SK-N-SH treated with all-trans-retinoic acid at 6 μM for 48 hours (cell line): ENCODE measurements at regions not wholly inside any gene's neighbourhood (a gene's known extent, or its start where the extent isn't known, plus 50 kb on each side); places are given as distances from the start of the nearest gene placed in this dataset.

Experiments
- ATAC-seq: fragments of 200-7000 bp; cut with Tn5 transposase; 3 replicates; pipeline ENCODE4 v1.9.1; 2020; ENCODE audit warnings: mild to moderate bottlenecking, moderate library complexity
- ARNTL ChIP-seq: fragments of 450-650 bp; formaldehyde crosslinking; IDR thresholded peaks from 2 replicates; pipeline ENCODE4 v1.5.0; 2020; ENCODE audit warnings: low read depth, mild to moderate bottlenecking, moderate library complexity, borderline replicate concordance
- BACH2 ChIP-seq: fragments of 250-450 bp; sonication (Bioruptor Pico); IDR thresholded peaks from 2 replicates; pipeline ENCODE4 v1.9.0; 2021; ENCODE audit warnings: mild to moderate bottlenecking, borderline replicate concordance
- CREB5 ChIP-seq: fragments of 250-450 bp; sonication (Bioruptor Pico); IDR thresholded peaks from 2 replicates; pipeline ENCODE4 v1.5.1; 2020; ENCODE audit warnings: low read depth, mild to moderate bottlenecking, moderate library complexity
- CSDC2 ChIP-seq: fragments of 250-450 bp; sonication (Bioruptor Pico); IDR thresholded peaks from 2 replicates; pipeline ENCODE4 v1.5.0; 2020; ENCODE audit warnings: mild to moderate bottlenecking, moderate library complexity
- CSRNP3 ChIP-seq: fragments of 250-450 bp; sonication (Bioruptor Pico); IDR thresholded peaks from 2 replicates; pipeline ENCODE4 v1.5.1; 2021; ENCODE audit warnings: mild to moderate bottlenecking, moderate library complexity
- ESRRG ChIP-seq: fragments of 250-450 bp; sonication (Bioruptor Pico); IDR thresholded peaks from 2 replicates; pipeline ENCODE4 v1.6.1; 2021; ENCODE audit warnings: mild to moderate bottlenecking
- GLIS3 ChIP-seq: fragments of 250-450 bp; sonication (Bioruptor Pico); IDR thresholded peaks from 2 replicates; pipeline ENCODE4 v1.5.0; 2020; ENCODE audit warnings: mild to moderate bottlenecking, moderate library complexity
- ISL1 ChIP-seq: fragments of 250-450 bp; sonication (Bioruptor Pico); IDR thresholded peaks from 2 replicates; pipeline ENCODE4 v2.1.2; 2022; ENCODE audit warnings: mild to moderate bottlenecking, moderate library complexity
- OSR1 ChIP-seq: fragments of 250-450 bp; sonication (Bioruptor Pico); IDR thresholded peaks from 2 replicates; pipeline ENCODE4 v1.8.0; 2022; ENCODE audit warnings: moderate library complexity, mild to moderate bottlenecking, inconsistent platforms
- PATZ1 ChIP-seq: fragments of 250-450 bp; sonication (Bioruptor Pico); IDR thresholded peaks from 2 replicates; pipeline ENCODE4 v1.8.0; 2020; ENCODE audit warnings: mild to moderate bottlenecking, moderate library complexity, borderline replicate concordance
- POU6F1 ChIP-seq: fragments of 250-450 bp; sonication (Bioruptor Pico); IDR thresholded peaks from 2 replicates; pipeline ENCODE4 v1.8.0; 2021; ENCODE audit warnings: low read depth, mild to moderate bottlenecking, moderate library complexity, borderline replicate concordance
- PPARA ChIP-seq: fragments of 250-450 bp; sonication (Bioruptor Pico); IDR thresholded peaks from 2 replicates; pipeline ENCODE4 v1.5.0; 2020; ENCODE audit warnings: mild to moderate bottlenecking, borderline replicate concordance
- RARB ChIP-seq: fragments of 250-450 bp; sonication (Bioruptor Pico); IDR thresholded peaks from 2 replicates; pipeline ENCODE4 v1.8.0; 2021; ENCODE audit warnings: mild to moderate bottlenecking, moderate library complexity
- SNAI2 ChIP-seq: fragments of 250-450 bp; sonication (Bioruptor Pico); IDR thresholded peaks from 2 replicates; pipeline ENCODE4 v1.5.0; 2020; ENCODE audit warnings: mild to moderate bottlenecking, moderate library complexity
- TCF4 ChIP-seq: fragments of 250-450 bp; sonication (Bioruptor Pico); IDR thresholded peaks from 2 replicates; pipeline ENCODE4 v1.8.0; 2021; ENCODE audit warnings: mild to moderate bottlenecking, moderate library complexity, borderline replicate concordance
- TOX ChIP-seq: fragments of 250-450 bp; sonication (Bioruptor Pico); IDR thresholded peaks from 2 replicates; pipeline ENCODE4 v1.8.0; 2021; ENCODE audit warnings: mild to moderate bottlenecking, moderate library complexity, borderline replicate concordance
- TSHZ2 ChIP-seq: fragments of 250-450 bp; sonication (Bioruptor Pico); IDR thresholded peaks from 2 replicates; pipeline ENCODE4 v1.5.0; 2020; ENCODE audit warnings: mild to moderate bottlenecking, moderate library complexity
- ZC3H10 ChIP-seq: fragments of 250-450 bp; sonication (Bioruptor Pico); IDR thresholded peaks from 2 replicates; pipeline ENCODE4 v1.5.1; 2021; ENCODE audit warnings: mild to moderate bottlenecking, moderate library complexity
- ZFP3 ChIP-seq: fragments of 250-450 bp; sonication (Bioruptor Pico); IDR thresholded peaks from 2 replicates; pipeline ENCODE4 v1.5.0; 2020; ENCODE audit warnings: mild to moderate bottlenecking, moderate library complexity
- ZFP30 ChIP-seq: fragments of 450-650 bp; formaldehyde crosslinking; IDR thresholded peaks from 2 replicates; pipeline ENCODE4 v1.5.0; 2022; ENCODE audit warnings: mild to moderate bottlenecking, moderate library complexity
- ZNF565 ChIP-seq: fragments of 450-650 bp; formaldehyde crosslinking; conservative IDR thresholded peaks from 2 replicates; pipeline ENCODE4 v1.5.0; 2020; ENCODE audit warnings: low read depth, mild to moderate bottlenecking, moderate library complexity
- ZNF70 ChIP-seq: fragments of 450-650 bp; formaldehyde crosslinking; IDR thresholded peaks from 2 replicates; pipeline ENCODE4 v1.5.0; 2020; ENCODE audit warnings: mild to moderate bottlenecking, moderate library complexity
- ZNF8 ChIP-seq: fragments of 450-650 bp; formaldehyde crosslinking; IDR thresholded peaks from 2 replicates; pipeline ENCODE4 v1.5.0; 2020; ENCODE audit warnings: mild to moderate bottlenecking, moderate library complexity

- TF ChIP-seq POU6F1 (no peak), ESRRG (CRISPR knock-in tag) (no peak), ZC3H10 (CRISPR knock-in tag) (no peak), OSR1 (CRISPR knock-in tag) (no peak), GLIS3 (CRISPR knock-in tag) (no peak)
- TF ChIP-seq, all 23 proteins: peak for 0
Observed at GRCh38 chr4:23438764-23439163, 451.1 kb downstream of the PPARGC1A start (continued).

GRCh38 chr4:23429497-23429896 lies 460.4 kb downstream of the PPARGC1A start:
- no peak for ATAC-seq
- no peak for TF ChIP-seq ZFP30 (CRISPR knock-in tag)
- TF ChIP-seq ESRRG (CRISPR knock-in tag): no peak
- TF ChIP-seq ISL1 (CRISPR knock-in tag): no peak
- no peak for TF ChIP-seq SNAI2
- TF ChIP-seq PATZ1 (CRISPR knock-in tag): no peak
- TF ChIP-seq ZC3H10 (CRISPR knock-in tag): no peak
- no peak for TF ChIP-seq TSHZ2 (CRISPR knock-in tag)
- TF ChIP-seq ZNF70: no peak
- TF ChIP-seq BACH2 (CRISPR knock-in tag): no peak
- TF ChIP-seq ZNF8: no peak
- no peak for TF ChIP-seq TCF4 (CRISPR knock-in tag)
- TF ChIP-seq ZNF565: no peak
- no peak for TF ChIP-seq GLIS3 (CRISPR knock-in tag)
- no peak for TF ChIP-seq POU6F1
- TF ChIP-seq ARNTL (CRISPR knock-in tag): no peak
- TF ChIP-seq RARB: no peak
- no peak for TF ChIP-seq CREB5
- TF ChIP-seq ZFP3 (CRISPR knock-in tag): no peak
- no peak for TF ChIP-seq TOX (CRISPR knock-in tag)
- TF ChIP-seq, all 23 proteins: peak for 0

- no peak for TF ChIP-seq GLIS3 (CRISPR knock-in tag)
- no peak for TF ChIP-seq POU6F1
- TF ChIP-seq ZFP30 (CRISPR knock-in tag): no peak
- TF ChIP-seq CSRNP3 (CRISPR knock-in tag): no peak
- TF ChIP-seq BACH2 (CRISPR knock-in tag): no peak
- no peak for TF ChIP-seq ZNF565
- TF ChIP-seq ZFP3 (CRISPR knock-in tag): no peak
- TF ChIP-seq CREB5: no peak
- TF ChIP-seq PPARA (CRISPR knock-in tag): no peak
- no peak for TF ChIP-seq ZNF70
- TF ChIP-seq CSDC2 (CRISPR knock-in tag): no peak
- no peak for TF ChIP-seq ESRRG (CRISPR knock-in tag)
- ATAC-seq: no peak
Observed at GRCh38 chr4:23425570-23425969, 464.3 kb downstream of the PPARGC1A start.
